KMS-11 (cell line): ENCODE measurements at regions not wholly inside any gene's neighbourhood (a gene's known extent, or its start where the extent isn't known, plus 50 kb on each side); places are given as distances from the start of the nearest gene placed in this dataset.

Source experiments
- H2AFZ ChIP-seq: fragments of 200-600 bp; sonication (generic); 2 replicates; pipeline ENCODE4 v1.6.1; 2016; ENCODE audit warnings: antibody characterized with exemption, mixed run types, low read depth
- H3K27ac ChIP-seq: fragments of 200-600 bp; sonication (generic); 2 replicates; pipeline ENCODE4 v1.6.1; 2016; ENCODE audit warnings: mild to moderate bottlenecking, mixed run types
- H3K27me3 ChIP-seq: fragments of 200-600 bp; sonication (generic); 2 replicates; pipeline ENCODE4 v1.6.1; 2017; ENCODE audit warnings: mild to moderate bottlenecking, low read depth, mixed run types, moderate library complexity; ENCODE audit not compliant: insufficient read depth
- H3K36me3 ChIP-seq: fragments of 200-600 bp; sonication (generic); 2 replicates; pipeline ENCODE4 v1.6.1; 2017; ENCODE audit warnings: mild to moderate bottlenecking, mixed run types; ENCODE audit not compliant: insufficient read depth
- H3K4me1 ChIP-seq: fragments of 200-600 bp; sonication (generic); 2 replicates; pipeline ENCODE4 v1.6.1; 2016; ENCODE audit warnings: mild to moderate bottlenecking, low read depth, mixed run types; ENCODE audit not compliant: poor library complexity, severe bottlenecking
- H3K4me2 ChIP-seq: fragments of 200-600 bp; sonication (generic); 2 replicates; pipeline ENCODE4 v1.7.0; 2016; ENCODE audit warnings: mild to moderate bottlenecking, mixed run types
- H3K4me3 ChIP-seq: fragments of 200-600 bp; sonication (generic); IDR thresholded peaks from 2 replicates; pipeline ENCODE4 v1.6.1; 2017; ENCODE audit warnings: low read depth, low read length, mixed read lengths; ENCODE audit not compliant: insufficient read depth
- H3K79me2 ChIP-seq: fragments of 200-600 bp; sonication (generic); 2 replicates; pipeline ENCODE4 v1.6.1; 2016; ENCODE audit warnings: low read depth, mixed run types; ENCODE audit not compliant: insufficient read depth
- H3K9ac ChIP-seq: fragments of 200-600 bp; sonication (generic); 2 replicates; pipeline ENCODE4 v1.6.1; 2016; ENCODE audit warnings: mild to moderate bottlenecking, mixed run types
- H4K20me1 ChIP-seq: fragments of 200-600 bp; sonication (generic); 2 replicates; pipeline ENCODE4 v1.6.1; 2016; ENCODE audit warnings: mild to moderate bottlenecking, mixed run types; ENCODE audit not compliant: insufficient read depth
- CTCF ChIP-seq: fragments of 200-600 bp; sonication (generic); conservative IDR thresholded peaks from 2 replicates; pipeline ENCODE4 v1.6.1; 2017; ENCODE audit warnings: low read depth, mild to moderate bottlenecking, antibody characterized with exemption, low read length, moderate library complexity, mixed read lengths

DNA sequence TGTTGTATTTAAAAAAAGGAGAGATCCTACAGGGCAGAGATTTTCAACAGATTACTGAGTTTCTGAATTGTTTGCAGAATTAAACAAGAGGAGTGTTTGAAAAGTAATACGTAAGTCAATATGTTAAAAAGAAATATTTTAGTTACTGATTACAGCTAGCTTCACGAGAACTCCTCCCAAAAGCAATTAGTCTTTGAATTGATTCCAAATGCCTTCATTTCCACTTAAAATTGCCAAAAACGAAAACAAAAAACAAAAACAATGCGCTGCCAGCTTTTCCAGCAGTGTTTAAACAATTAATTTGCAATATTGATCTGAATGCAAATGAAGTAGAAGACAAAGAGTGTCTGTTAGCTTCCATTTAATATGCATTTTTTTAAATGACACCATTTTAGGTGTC, 310.0 kb downstream of the IPO8 start:
- Histone ChIP-seq H3K27ac (no peak overlapping the region), H3K4me1 (no peaks in the 10 kb centered on the region), H3K9ac (no peak overlapping the region), H2AFZ (no peak overlapping the region), H4K20me1 (no peaks in the 10 kb centered on the region), H3K36me3 (no peaks in the 10 kb centered on the region), H3K27me3 (no peaks in the 10 kb centered on the region), H3K79me2 (no peaks in the 10 kb centered on the region), H3K4me2 (no peak overlapping the region), H3K4me3 (no peak overlapping the region)
- no peak for TF ChIP-seq CTCF

GRCh38 chr12:30384976-30385375, 310.7 kb downstream of the IPO8 start:
- TF ChIP-seq CTCF, result no peak
- Histone ChIP-seq H3K27ac (no peak overlapping the region), H3K4me2 (no peak overlapping the region), H3K4me3 (no peak overlapping the region), H3K9ac (no peak overlapping the region), H3K79me2 (no peaks in the 10 kb centered on the region), H3K27me3 (no peaks in the 10 kb centered on the region), H2AFZ (no peak overlapping the region), H3K36me3 (no peaks in the 10 kb centered on the region), H3K4me1 (no peaks in the 10 kb centered on the region), H4K20me1 (no peaks in the 10 kb centered on the region)

DNA sequence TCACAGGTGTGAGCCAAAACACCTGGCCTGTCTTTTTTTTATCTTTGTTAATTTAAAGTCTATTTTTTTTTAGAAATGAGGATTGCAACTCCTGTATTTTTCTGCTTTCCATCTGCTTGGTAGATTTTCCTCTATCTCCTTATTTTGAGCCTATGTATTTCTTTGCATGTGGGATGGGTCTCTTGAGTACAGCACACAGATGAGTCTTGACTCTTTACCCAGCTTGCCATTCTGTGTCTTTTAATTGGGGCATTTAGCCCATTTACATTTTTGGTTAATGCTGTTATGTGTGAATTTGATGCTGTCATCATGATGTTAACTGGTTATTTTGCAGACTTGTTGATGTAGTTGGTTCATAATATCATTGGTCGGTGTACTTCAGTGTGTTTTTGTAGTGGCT, 317.4 kb downstream of the IPO8 start:
- H2AFZ ChIP-seq, result no peak overlapping the region
- no peaks in the 10 kb centered on the region for H3K4me1 ChIP-seq
- H3K27me3 ChIP-seq, result no peaks in the 10 kb centered on the region
- no peak overlapping the region for H3K9ac ChIP-seq
- no peaks in the 10 kb centered on the region for H3K36me3 ChIP-seq
- no peaks in the 10 kb centered on the region for H4K20me1 ChIP-seq
- H3K4me2 ChIP-seq, result no peak overlapping the region
- H3K79me2 ChIP-seq, result no peaks in the 10 kb centered on the region
- no peak overlapping the region for H3K27ac ChIP-seq
- H3K4me3 ChIP-seq, result no peak overlapping the region
- no peak for TF ChIP-seq CTCF

GRCh38 chr12:30364822-30365221, 330.8 kb downstream of the IPO8 start:
- H2AFZ ChIP-seq, result no peak overlapping the region
- no peak for TF ChIP-seq CTCF
- no peaks in the 10 kb centered on the region for H3K4me1 ChIP-seq

GRCh38 chr12:30361145-30361544, 334.5 kb downstream of the IPO8 start:
- H3K9ac ChIP-seq, result no peak overlapping the region
- H4K20me1 ChIP-seq, result no peaks in the 10 kb centered on the region
- no peak overlapping the region for H3K27ac ChIP-seq
- no peak overlapping the region for H3K4me2 ChIP-seq
- H2AFZ ChIP-seq, result no peak overlapping the region
- no peaks in the 10 kb centered on the region for H3K27me3 ChIP-seq
- no peaks in the 10 kb centered on the region for H3K4me1 ChIP-seq
- H3K4me3 ChIP-seq, result no peak overlapping the region
- TF ChIP-seq CTCF, result no peak
- H3K36me3 ChIP-seq, result no peaks in the 10 kb centered on the region
- no peaks in the 10 kb centered on the region for H3K79me2 ChIP-seq

More at GRCh38 chr12:30364822-30365221, 330.8 kb downstream of the IPO8 start:
- Histone ChIP-seq H3K27me3 (no peaks in the 10 kb centered on the region), H3K27ac (no peak overlapping the region), H3K79me2 (no peaks in the 10 kb centered on the region), H3K9ac (no peak overlapping the region), H3K36me3 (no peaks in the 10 kb centered on the region), H4K20me1 (no peaks in the 10 kb centered on the region), H3K4me3 (no peak overlapping the region), H3K4me2 (no peak overlapping the region)
